DOHH2 (cell line): ENCODE measurements at regions not wholly inside any gene's neighbourhood (a gene's known extent, or its start where the extent isn't known, plus 50 kb on each side); places are given as distances from the start of the nearest gene placed in this dataset.

Source experiments
- CTCF ChIP-seq: fragments of 200-600 bp; sonication (generic); IDR thresholded peaks from one replicate; pipeline ENCODE4 v1.5.1; 2014; ENCODE audit warnings: antibody characterized with exemption, mild to moderate bottlenecking, low read depth, low read length; ENCODE audit not compliant: poor library complexity, severe bottlenecking
- EZH2phosphoT487 ChIP-seq: fragments of 200-600 bp; sonication (generic); IDR thresholded peaks from 2 replicates; pipeline ENCODE4 v1.6.1; 2017; ENCODE audit warnings: borderline replicate concordance, mild to moderate bottlenecking, antibody characterized with exemption, low read length, moderate library complexity, mixed read lengths

- no peak for TF ChIP-seq CTCF
- TF ChIP-seq EZH2phosphoT487: no peak
These were observed 64.5 kb upstream of the SSTR1 start for GRCh38 chr14:38143170-38143569.
